Stimulated activated CD8-positive, alpha-beta memory T cell treated with anti-CD3 and anti-CD28 coated beads, Interleukin-4, amount 100 ng/mL, for 24 hours (primary cell): ENCODE measurements at regions not wholly inside any gene's neighbourhood (a gene's known extent, or its start where the extent isn't known, plus 50 kb on each side); places are given as distances from the start of the nearest gene placed in this dataset.
"Not testable (repeated sequence)": the region's sequence is repeated elsewhere in the genome, so short reads cannot be mapped to it uniquely, and the experiment has no call there.

Experiments used
- DNase-seq: peaks from one replicate; pipeline ENCODE4 v3.0.0-alpha.2; 2020; ENCODE audit warnings: low read depth

DNA sequence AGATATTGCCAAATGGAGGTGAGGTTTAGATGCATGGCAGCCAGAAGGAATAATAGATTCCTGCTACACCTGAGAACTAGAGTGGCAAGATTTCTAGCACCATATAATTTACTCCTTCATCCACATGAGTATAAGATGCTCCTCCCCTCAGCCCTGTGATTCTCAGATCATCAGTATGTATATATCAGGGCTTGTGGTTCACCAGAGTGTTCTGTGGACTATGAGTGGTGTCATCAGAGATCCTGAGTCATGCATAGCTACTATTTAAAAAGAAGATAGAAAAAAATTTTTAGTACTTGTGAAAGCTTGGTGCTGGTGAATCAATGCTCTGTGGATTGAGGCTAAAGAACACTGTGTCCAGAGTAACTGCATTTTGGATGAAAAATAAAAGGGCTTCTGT, 285.9 kb downstream of the BMP4 start:
- DNase-seq, result no peak

DNA sequence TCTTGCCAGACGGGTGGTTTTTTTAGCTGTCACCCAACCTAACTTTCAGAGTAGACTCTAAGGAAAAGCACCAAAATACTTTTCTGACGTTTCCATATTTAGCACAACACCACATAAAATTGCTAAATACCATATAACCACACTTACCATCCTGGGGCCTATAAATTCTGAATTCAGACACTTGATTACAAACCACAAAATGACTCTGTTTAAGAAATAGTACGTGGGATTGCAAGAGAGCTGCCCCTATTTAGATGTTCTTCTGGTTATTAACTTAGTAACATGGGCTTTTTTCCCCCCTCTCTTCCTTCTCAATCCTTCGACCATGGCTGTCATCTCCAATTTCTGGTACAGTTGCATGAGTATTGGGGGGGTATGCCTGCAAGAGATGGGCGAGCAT, 287.7 kb downstream of the BMP4 start:
- no peak for DNase-seq

- DNase-seq, result no peak
Measured at GRCh38 chr14:53663709-53664108, 292.9 kb downstream of the BMP4 start.

GRCh38 chr14:53655080-53655785, 301.4 kb downstream of the BMP4 start:
- DNase-seq, result no peak

DNA sequence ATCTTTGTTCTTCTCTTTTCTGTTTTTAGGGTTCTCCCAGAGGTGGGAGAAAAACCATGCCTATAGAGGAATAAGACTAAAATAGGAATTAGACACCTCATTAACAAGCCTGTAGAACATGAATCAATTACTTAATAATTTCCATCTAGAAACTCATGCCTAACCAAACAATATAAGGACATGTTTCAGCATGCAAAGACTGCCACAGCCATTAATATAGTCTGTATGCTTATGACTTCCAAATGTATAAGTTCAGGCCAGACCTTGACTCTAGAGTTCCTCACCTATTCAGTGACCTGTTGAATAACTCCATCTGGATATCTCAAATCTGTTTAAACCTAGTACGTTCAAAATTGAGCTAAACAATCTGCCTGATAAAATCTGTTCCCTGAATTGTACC, 304.6 kb downstream of the BMP4 start:
- DNase-seq, result no peak

GRCh38 chr14:53651096-53651740, 305.4 kb downstream of the BMP4 start:
- no peak for DNase-seq

DNA sequence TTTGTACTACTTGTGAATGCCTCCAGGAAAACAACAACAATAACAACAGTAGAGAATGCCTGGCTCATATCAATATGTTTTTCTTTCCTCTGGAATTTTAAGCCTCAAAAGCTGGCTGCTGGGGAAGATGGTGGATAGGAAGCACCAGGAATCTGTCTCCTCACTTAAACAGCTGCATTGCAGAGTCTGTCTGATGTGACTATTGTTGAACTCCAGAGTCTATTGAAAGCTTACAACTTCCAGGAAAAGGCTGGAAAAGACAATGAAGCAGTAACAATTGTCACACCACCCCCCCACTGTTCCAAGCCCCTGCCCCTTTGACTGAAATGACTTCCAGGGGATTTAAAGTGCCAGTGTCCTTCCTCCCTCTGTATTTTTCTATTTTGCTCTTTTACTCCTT, 309.7 kb downstream of the BMP4 start:
- no peak for DNase-seq

- DNase-seq, result no peak
Measured at GRCh38 chr14:53640695-53641094, 315.9 kb downstream of the BMP4 start.

GRCh38 chr14:53638966-53639365, 317.7 kb downstream of the BMP4 start:
- DNase-seq, result no peak

GRCh38 chr14:53634793-53635192, 321.8 kb downstream of the BMP4 start:
- no peak for DNase-seq

DNA sequence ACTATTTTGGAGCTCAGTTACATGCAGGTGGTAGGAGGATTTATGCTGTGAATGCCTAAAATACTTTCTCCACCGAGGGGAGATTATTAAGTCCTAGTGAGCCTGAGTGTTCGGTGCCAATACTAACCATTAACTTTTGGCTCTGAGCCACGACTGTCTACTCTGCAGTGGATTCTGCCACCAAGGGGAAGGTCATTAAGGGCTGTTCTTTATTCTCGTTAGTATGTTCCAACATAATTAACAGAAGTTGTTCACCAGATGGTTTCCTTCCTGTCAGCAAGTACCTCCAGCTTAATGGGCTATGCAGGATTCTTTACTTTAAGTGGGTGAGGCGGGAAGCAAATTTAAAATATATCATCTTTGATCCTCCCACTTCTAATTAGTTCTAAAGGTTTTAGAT, 326.3 kb downstream of the BMP4 start:
- DNase-seq, result no peak

GRCh38 chr14:53628732-53629430, 327.7 kb downstream of the BMP4 start:
- DNase-seq, result no peak

DNA sequence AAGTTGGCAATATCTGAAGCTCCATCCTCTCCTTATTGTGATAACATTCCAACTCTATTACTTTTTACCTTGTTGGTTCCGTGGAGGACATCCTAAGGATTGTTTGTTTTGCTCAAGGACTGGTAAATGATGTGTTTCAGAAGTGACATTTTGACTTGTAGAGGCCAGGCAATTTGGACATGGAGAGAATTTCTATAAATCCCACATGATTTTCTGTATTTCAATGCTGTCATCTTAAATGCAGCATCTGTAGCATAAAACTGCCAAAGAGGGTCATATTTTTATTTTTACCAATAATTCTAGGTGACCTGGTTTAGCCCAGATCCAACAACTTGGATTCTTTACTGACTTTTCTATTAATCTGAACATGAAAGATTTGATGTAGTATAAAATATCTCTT, 328.4 kb downstream of the BMP4 start:
- DNase-seq, result no peak

DNA sequence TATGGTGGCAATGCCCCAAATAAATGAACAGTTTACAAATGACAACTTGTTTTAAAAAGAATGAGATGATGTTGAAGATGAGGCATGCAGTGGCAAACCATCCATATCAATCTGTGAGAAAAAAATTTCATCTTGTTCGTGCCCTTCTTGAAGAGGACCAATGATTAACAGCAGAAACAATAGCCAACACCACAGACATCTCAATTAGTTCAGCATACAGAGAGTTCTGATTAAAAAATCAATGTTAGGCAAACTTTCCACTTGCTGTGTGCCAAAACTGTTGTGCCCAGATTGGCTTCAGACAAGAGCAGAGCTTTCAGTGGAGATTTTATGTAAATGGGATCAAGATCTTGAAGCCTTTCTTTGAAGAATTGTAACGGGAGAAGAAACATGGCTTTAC, 329.9 kb downstream of the BMP4 start:
- DNase-seq, result no peak

- no peak for DNase-seq
Measured at GRCh38 chr14:53622447-53622846, 334.2 kb downstream of the BMP4 start.

- no peak for DNase-seq
Measured at GRCh38 chr14:53621921-53622320, 334.7 kb downstream of the BMP4 start.

GRCh38 chr14:53621433-53621832, 335.2 kb downstream of the BMP4 start:
- DNase-seq, result no peak

DNA sequence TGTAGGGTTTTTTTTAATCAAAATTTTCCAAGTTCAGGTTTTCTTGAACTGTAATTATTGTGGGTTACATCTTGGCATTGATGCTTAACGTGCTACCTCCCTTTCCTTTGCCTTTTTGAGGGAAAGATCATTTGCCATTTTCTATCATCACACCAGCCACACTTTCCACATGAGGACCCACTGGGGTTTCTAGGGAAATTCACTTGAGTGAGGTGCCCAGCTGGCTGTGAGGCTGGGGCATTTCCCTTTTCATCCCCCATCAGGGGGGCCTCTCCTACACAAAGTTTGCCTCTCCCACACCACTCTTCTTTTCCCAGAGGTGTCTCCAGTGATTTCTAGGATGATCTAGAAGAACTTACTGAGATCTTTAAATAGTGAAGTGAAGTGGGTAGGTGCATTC, 335.7 kb downstream of the BMP4 start:
- no peak for DNase-seq

GRCh38 chr14:53620317-53620716, 336.3 kb downstream of the BMP4 start:
- DNase-seq, result no peak

DNA sequence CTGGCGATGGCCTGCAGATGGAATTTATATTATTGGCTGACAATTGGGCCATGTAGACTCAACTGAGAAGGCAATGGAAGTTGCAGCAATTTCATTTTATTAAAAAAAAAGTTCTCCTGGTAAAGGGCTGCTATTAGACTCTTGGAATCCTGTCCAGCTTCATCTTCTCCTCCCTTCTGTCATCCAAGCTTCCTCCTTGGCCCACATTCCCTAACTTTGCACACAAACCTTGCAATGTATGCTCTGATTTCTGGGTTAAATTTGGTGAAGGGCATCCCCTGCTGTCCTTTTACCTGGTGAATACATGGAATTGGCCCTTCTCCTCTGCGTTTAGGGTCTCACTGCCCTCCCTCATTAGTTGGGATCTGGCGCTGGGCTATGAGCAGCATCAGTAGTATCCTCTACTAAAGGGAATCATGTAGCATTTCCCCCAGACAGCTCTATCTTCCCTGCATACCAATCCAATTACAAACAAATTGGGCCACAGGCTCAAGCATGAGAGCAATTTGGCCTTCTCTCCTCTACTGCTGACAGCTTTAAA, 336.9 kb downstream of the BMP4 start:
- no peak for DNase-seq

GRCh38 chr14:53616536-53616935, 340.1 kb downstream of the BMP4 start:
- not testable (repeated sequence) for DNase-seq

- no peak for DNase-seq
Measured at GRCh38 chr14:53615252-53615651, 341.4 kb downstream of the BMP4 start.
